SJCRH30 (cell line): ENCODE measurements at regions not wholly inside any gene's neighbourhood (a gene's known extent, or its start where the extent isn't known, plus 50 kb on each side); places are given as distances from the start of the nearest gene placed in this dataset.

Source experiments
- DNase-seq, 2 experiments: peaks; one replicate each; pipeline ENCODE4 v3.0.0-alpha.2; 2015 to 2020
- H3K27ac ChIP-seq: fragments of 250-450 bp; sonication (Bioruptor Pico); 2 replicates; pipeline ENCODE4 v1.5.1; 2020; ENCODE audit warnings: mild to moderate bottlenecking, moderate library complexity
- H3K27me3 ChIP-seq: fragments of 250-450 bp; sonication (Bioruptor Pico); 2 replicates; pipeline ENCODE4 v1.5.1; 2020; ENCODE audit warnings: mild to moderate bottlenecking, moderate library complexity
- H3K36me3 ChIP-seq: fragments of 250-450 bp; sonication (Bioruptor Pico); 2 replicates; pipeline ENCODE4 v1.5.1; 2020; ENCODE audit warnings: mild to moderate bottlenecking, moderate library complexity
- H3K4me1 ChIP-seq: fragments of 250-450 bp; sonication (Bioruptor Pico); 2 replicates; pipeline ENCODE4 v1.5.1; 2020; ENCODE audit warnings: mild to moderate bottlenecking, moderate library complexity
- H3K4me3 ChIP-seq: fragments of 250-450 bp; sonication (Bioruptor Pico); 2 replicates; pipeline ENCODE4 v1.5.1; 2020; ENCODE audit warnings: mild to moderate bottlenecking, moderate library complexity
- H3K9me3 ChIP-seq: fragments of 250-450 bp; sonication (Bioruptor Pico); replicated peaks from 2 replicates; pipeline ENCODE4 v1.5.1; 2020; ENCODE audit warnings: mild to moderate bottlenecking, moderate library complexity

DNA sequence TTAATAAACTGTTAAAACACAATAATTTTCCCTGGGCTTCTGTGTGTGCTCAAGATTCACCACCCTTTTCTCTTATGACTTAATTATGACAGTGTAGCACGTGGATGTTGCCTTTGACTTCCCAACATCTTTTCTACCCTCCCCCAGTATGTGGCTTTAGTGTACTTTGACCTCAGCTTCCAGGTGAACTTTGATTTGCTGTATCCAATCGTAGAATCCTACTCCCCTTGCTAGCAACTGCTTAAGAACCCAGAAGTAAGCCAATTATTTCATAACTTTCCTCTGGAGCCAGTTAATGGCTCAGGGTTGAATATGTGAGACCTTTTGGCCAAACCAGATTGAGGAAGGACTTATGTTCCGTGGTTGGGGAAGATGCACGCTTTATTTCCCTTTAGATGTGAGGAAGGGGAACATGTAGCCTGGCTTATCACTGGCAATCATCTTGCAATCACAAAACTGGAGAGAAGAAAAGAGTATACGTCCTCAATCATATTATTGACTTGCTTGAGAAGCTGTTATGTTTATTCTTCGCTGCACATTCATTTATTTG lies 259.6 kb upstream of the ATP2B1 start:
- no peak overlapping the region for H3K27ac ChIP-seq
- no peak overlapping the region for H3K4me3 ChIP-seq
- DNase-seq = no peak
- no peaks in the 10 kb centered on the region for H3K27me3 ChIP-seq
- no peaks in the 10 kb centered on the region for H3K36me3 ChIP-seq
- no peaks in the 10 kb centered on the region for H3K9me3 ChIP-seq
- H3K4me1 ChIP-seq = peaks cover 18% of the 10 kb centered on the region; the same call in 1 of the 2 replicates

DNA sequence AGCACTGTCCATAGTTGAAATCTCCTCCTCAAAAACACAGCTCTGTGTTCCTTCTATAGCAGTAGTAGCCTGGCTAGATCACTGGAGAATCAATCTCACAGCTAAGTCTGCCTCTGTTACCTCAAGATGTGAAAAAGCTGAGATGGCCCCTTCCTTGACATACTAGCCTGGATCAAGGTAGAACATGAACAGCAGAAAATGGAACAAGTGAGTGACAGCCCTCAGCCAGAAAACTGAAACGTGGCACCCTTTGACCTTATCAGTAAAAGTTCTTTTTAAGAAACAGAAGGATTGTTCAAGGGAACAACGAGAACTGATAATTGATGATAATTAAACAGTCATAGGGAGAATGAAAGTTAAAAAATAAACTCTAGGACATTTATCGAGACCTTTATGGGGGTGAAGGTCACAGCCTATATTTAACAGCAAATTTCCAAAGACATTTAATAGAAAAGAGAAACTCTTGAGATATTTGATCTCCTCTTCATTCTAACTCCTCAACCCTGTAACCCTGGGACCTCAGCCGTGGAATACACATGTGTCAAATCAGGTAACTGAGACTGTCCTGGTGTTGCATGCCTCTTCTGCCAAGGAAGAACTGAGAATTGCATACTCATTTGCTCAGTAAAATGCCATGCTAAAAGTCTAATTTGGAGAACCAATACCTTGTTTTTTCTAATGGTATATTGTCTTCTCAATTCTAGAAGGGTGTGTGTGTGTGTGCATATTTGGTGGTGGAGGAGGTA lies 258.0 kb upstream of the ATP2B1 start:
- Histone ChIP-seq H3K36me3 (no peaks in the 10 kb centered on the region), H3K9me3 (no peaks in the 10 kb centered on the region), H3K27me3 (no peaks in the 10 kb centered on the region), H3K4me3 (no peak overlapping the region), H3K27ac (no peak overlapping the region), H3K4me1 (peaks cover 14% of the 10 kb centered on the region; the same call in 1 of the 2 replicates)
- no peak for DNase-seq

DNA sequence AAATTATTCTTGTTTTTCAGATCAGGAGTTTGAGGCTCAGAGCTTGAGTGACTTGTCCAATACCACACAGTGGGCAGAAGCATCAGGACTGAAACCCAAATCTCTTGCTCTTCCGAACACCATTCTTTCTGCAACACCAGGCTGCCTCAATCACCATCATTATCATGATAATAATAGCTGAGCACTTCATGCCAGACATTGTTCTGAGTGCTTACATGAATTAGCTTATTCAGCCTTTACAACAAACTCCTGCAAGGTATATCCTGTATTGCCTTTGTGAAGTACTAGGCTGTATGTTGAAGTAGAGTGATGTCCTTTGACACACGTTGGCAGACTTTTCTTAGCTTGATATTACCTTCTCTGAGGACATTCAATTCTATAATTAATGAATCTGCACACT lies 257.4 kb upstream of the ATP2B1 start:
- no peak for DNase-seq
- Histone ChIP-seq H3K4me3 (no peak overlapping the region), H3K9me3 (no peaks in the 10 kb centered on the region), H3K4me1 (peaks cover 7% of the 10 kb centered on the region; the same call in 1 of the 2 replicates), H3K27ac (no peak overlapping the region), H3K27me3 (no peaks in the 10 kb centered on the region), H3K36me3 (no peaks in the 10 kb centered on the region)

DNA sequence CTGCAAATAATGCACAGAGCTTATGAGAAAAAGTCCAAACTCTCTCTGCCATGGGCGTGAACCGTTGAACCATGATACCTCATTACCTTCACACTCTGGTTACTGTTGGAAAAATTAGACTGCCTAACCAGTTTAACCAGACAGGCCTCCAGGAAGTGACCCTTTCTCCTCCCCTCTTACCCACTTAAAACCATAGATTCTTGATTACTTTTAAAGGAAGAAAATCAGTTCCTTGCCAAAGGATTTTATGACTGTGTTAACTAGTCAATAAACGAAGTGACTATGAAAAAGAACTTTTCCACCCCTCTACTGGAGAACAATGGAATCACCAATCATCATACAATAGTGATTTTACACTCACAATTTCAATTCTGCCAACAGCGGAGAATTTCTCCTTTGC lies 254.0 kb upstream of the ATP2B1 start:
- no peaks in the 10 kb centered on the region for H3K27me3 ChIP-seq

DNA sequence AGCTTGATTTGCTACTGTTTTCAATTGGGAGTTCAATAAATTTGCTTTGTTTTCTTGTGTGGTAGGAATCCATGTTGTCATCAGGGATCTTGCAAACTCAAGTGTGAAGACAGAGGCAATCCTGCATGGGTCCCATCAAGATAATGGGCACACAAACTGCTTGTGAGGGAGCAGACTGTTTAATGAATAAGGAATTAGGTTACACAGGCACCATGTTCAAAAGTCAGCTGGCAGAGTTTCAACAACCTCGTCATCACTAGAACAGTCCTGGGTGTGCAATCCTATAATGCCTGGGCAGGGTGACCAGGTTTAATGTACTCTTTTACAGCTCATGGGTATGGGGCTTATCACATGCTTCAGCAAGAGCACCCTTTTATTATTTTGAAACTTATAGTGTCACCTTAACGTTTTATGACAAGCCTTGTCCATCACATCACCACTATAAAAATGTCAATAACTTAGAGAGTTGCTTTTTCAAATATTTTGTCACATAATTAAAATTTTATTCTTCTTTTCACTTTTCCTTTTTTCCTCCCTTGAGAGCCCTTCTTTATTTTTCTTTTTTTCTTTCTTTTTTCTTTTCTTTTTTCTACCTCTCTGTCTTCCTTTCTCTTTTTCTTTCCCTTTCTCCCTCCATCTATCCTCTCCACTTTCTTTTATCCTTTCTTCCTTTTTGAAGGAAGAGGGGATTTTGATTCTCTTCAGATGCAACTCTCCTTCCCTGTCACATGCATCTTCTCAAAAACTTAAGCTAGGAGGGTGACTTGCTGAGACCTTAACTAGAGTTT lies 252.2 kb upstream of the ATP2B1 start:
- Histone ChIP-seq H3K4me1 (no peaks in the 10 kb centered on the region), H3K4me3 (no peak overlapping the region), H3K36me3 (no peaks in the 10 kb centered on the region), H3K27me3 (no peaks in the 10 kb centered on the region), H3K9me3 (no peaks in the 10 kb centered on the region), H3K27ac (no peak overlapping the region)
- DNase-seq = no peak

More for the DNA sequence above, 254.0 kb upstream of the ATP2B1 start:
- no peak overlapping the region for H3K27ac ChIP-seq
- H3K4me1 ChIP-seq = no peaks in the 10 kb centered on the region
- H3K36me3 ChIP-seq = no peaks in the 10 kb centered on the region
- no peak for DNase-seq
- H3K9me3 ChIP-seq = no peaks in the 10 kb centered on the region
- H3K4me3 ChIP-seq = no peak overlapping the region

DNA sequence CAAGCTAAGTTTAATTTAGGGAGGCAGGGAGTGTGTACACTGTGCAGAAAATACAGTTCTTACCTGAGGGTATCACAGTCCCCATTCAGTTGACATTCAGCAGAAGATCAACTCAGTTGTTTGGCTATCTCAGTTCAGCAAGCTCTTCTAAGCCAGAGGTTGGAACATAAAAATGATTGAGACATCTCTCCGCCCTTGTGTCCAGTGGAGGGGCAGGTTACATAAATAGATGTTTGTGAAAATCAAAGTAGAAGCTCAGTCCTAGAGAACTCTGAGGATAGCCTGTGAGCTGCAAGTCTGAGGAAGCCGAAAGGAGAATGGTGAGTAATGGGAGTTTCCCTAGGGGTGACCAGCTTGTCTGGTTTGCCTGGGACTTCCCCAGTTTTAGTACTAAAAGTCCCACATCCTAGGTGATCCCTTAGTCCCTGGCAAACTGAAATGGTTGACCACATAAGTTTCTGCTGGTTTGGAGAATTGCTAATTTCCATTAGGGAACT lies 251.4 kb upstream of the ATP2B1 start:
- H3K36me3 ChIP-seq = no peaks in the 10 kb centered on the region
- H3K9me3 ChIP-seq = no peaks in the 10 kb centered on the region
- no peak for DNase-seq
- H3K27ac ChIP-seq = no peak overlapping the region
- H3K4me3 ChIP-seq = no peak overlapping the region
- H3K4me1 ChIP-seq = no peaks in the 10 kb centered on the region
- no peaks in the 10 kb centered on the region for H3K27me3 ChIP-seq

DNA sequence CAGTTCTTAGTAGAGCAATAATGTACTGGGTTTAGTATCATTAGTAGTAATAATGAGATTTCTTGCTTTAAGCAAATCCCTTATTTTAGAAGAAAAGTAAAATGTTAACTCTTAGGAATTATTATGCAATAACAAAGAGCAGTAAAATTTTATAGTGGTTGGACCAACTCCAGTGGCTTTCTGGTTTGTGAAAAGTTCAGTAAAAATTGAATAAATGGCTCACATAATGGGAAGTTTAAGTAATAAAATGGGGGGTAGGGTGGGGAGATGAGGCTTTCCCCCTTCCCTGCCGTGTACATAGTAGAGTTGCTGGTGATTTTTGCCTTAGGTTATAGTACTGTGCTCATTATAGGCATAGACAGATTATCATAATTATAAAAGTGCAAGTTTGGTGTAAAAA lies 250.5 kb upstream of the ATP2B1 start:
- DNase-seq = no peak
- H3K4me3 ChIP-seq = no peak overlapping the region
- H3K9me3 ChIP-seq = no peaks in the 10 kb centered on the region
- no peaks in the 10 kb centered on the region for H3K4me1 ChIP-seq
- H3K27ac ChIP-seq = no peak overlapping the region
- no peaks in the 10 kb centered on the region for H3K36me3 ChIP-seq
- H3K27me3 ChIP-seq = no peaks in the 10 kb centered on the region

DNA sequence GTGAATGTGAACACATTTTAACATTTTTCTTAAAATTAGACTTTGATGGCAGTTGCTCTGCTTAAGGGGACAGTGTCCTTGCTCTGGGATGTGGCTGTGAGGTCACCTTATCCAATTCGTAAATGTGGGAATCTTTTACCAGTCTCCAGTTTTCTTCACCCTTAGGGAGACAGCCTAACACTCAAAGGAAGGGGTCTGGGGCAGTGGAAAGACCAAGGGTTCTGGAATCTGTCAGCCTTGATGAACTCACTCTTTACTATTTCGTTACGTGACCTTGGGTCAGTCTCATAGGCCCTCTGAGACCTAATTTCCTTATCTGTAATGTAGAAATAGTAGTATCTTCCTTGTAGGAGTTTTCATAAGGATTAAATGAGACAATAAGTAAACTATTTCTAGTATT lies 245.6 kb upstream of the ATP2B1 start:
- Histone ChIP-seq H3K4me3 (no peak overlapping the region), H3K36me3 (no peaks in the 10 kb centered on the region), H3K27me3 (no peaks in the 10 kb centered on the region), H3K27ac (no peak overlapping the region), H3K9me3 (no peaks in the 10 kb centered on the region), H3K4me1 (no peaks in the 10 kb centered on the region)
- DNase-seq = no peak

DNA sequence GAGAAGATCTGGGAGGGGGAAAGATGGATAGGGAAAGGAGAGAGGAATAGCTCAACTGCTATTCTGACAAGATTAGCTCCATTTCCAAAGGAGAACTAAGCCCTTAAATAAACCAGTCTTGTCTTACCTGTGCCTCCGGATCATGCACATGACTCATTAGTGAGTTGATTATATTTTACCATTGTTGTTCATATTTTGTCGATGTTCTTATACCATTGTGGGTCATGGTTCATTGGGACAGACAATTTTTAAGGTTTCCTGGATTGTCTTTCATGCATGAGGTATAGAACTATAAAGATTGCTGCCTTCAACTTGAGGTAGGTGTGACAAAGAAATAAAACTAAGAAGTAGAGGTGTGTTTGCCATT lies 243.0 kb upstream of the ATP2B1 start:
- no peaks in the 10 kb centered on the region for H3K9me3 ChIP-seq
- H3K27ac ChIP-seq = no peak overlapping the region
- no peak for DNase-seq
- no peak overlapping the region for H3K4me3 ChIP-seq
- no peaks in the 10 kb centered on the region for H3K27me3 ChIP-seq
- H3K36me3 ChIP-seq = no peaks in the 10 kb centered on the region
- peaks cover 16% of the 10 kb centered on the region for H3K4me1 ChIP-seq

DNA sequence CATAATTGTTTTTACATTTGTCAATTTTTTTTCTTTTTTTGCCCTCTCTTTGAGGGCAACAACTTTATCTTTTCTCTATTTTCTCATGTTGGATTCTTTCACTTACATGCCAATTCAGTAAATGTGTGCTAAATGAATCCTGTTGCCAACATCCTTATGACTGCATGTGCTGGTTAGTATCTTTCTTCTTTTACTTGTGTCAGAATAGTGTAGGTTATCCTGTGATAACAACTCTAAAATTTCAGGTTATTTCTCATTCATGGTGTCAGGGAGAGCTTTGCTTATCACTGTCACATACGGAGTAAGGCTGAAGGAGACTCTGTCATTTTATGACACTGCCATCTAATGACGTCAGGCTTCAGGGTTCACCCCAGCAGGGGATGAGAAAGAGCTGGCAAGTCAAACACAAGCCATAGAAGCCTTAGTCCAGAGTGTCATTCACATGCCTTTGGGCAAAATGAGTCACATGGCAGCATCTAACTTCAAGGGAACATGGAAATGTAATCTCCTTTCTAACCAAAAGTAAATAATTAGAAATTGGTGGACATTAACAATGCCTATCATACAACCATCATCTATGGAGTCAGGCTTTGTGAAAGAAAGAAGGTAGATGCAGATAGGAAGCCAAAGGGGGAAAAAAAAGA lies 242.5 kb upstream of the ATP2B1 start:
- Histone ChIP-seq H3K36me3 (no peaks in the 10 kb centered on the region), H3K4me3 (no peak overlapping the region), H3K27me3 (no peaks in the 10 kb centered on the region), H3K27ac (no peak overlapping the region), H3K4me1 (peaks cover 16% of the 10 kb centered on the region), H3K9me3 (no peaks in the 10 kb centered on the region)
- DNase-seq = no peak

DNA sequence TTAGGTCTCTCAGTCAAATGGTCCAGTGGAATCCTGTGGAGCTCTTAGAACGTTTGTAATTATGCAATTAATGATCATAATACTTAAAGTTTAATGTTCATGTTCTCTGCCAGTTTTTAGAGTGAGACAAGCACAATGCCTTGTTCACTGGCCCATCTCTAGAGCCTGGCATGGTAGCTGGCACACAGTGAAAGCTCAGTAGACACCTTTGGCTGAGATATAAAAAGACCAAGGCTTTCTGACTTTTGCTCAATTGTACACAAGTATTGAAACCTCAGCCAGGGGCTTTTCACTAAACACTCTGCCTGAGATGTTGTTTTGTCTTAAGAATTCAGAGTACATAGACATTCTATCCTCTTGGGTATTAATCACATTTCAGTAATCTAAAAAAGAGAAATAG lies 241.8 kb upstream of the ATP2B1 start:
- no peaks in the 10 kb centered on the region for H3K9me3 ChIP-seq
- H3K4me3 ChIP-seq = no peak overlapping the region
- no peak overlapping the region for H3K27ac ChIP-seq
- H3K27me3 ChIP-seq = no peaks in the 10 kb centered on the region
- peaks cover 16% of the 10 kb centered on the region for H3K4me1 ChIP-seq
- no peak for DNase-seq
- H3K36me3 ChIP-seq = no peaks in the 10 kb centered on the region

DNA sequence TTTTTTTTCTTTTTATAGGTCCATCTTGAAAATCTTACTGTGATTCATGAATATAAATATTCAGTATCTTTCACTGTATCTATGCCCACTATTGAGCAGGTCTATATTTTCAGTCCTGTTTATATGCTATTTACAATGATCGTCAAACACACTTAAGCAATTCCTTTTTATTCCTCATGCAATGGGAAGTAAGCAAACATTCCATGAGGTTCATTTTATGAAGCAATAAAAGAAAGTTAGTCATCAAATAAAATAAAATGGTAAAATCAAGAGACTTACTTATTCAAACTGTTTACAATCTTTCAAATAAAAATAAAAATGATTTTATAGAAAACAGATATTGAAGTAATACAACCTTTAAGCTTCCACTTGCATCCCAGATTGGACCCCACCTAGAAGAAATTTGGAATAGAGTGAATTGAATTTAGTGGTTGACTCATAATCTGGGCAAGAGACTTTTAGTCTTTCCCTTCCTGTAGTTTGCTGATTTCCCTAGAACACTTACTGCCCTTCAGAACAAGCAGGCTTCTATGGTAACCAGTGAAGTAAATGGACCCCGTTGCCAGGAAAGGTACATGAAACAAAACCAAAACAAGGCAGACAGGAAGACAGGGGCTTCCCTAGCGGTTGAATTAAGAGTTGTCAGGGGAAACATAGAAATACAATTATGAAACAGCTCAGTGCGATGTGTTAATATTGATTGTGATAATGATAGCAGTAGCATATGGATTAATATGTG lies 241.0 kb upstream of the ATP2B1 start:
- peaks cover 16% of the 10 kb centered on the region for H3K4me1 ChIP-seq
- no peak for DNase-seq

DNA sequence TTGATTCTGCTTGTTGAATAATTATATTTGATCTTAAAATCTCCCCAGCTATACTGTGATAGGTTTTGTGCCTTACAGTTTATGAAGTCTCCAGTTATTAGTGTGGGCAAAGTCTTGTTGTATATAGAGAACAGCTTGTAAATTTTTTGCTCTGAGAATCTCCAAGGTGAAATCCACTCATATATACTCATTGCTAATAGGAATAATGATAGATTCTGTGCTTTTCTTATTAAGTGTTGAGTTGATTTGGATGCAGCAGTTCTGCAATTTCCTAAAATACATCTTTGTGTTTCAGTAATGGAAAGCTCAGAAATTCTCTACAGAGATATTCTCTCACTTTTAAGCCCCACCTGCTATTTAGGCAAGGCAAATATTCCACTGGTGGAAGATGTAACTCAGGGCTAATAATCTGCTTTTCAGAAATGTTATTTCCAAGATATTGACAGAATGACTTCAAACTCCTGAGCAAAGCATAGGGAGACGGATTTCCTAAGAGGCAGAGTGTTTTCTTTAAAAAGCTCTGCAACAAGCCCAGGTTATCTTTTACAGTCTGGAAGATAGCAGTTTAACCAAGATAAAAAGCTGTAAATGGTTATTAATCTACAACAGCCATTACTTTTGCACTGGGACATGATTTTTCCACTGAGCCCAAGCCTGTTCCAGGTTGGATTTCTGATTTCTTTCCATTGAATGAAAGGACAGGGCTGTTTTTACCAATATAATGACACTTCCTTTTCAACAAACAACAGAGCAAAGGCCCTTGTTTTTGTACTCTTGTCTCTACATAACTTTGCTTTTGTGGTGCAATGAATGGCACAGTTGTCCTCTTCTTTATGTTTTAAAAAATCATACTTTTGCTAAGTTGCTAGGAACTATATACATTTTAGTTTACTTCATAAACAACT lies 239.9 kb upstream of the ATP2B1 start:
- DNase-seq = no peak
- H3K27ac ChIP-seq = no peak overlapping the region
- H3K9me3 ChIP-seq = no peaks in the 10 kb centered on the region
- no peaks in the 10 kb centered on the region for H3K36me3 ChIP-seq
- peaks cover 16% of the 10 kb centered on the region for H3K4me1 ChIP-seq
- H3K27me3 ChIP-seq = no peaks in the 10 kb centered on the region
- H3K4me3 ChIP-seq = no peak overlapping the region

More for the DNA sequence above, 241.0 kb upstream of the ATP2B1 start:
- no peak overlapping the region for H3K4me3 ChIP-seq
- no peaks in the 10 kb centered on the region for H3K36me3 ChIP-seq
- H3K9me3 ChIP-seq = no peaks in the 10 kb centered on the region
- H3K27ac ChIP-seq = no peak overlapping the region
- no peaks in the 10 kb centered on the region for H3K27me3 ChIP-seq
